Lung (tissue), 11 donors: ENCODE measurements at regions not wholly inside any gene's neighbourhood (a gene's known extent, or its start where the extent isn't known, plus 50 kb on each side); places are given as distances from the start of the nearest gene placed in this dataset.

Experiments used
- ATAC-seq: fragments of 200-7000 bp; cut with Tn5 transposase; one replicate; pipeline ENCODE4 v1.9.1; 2020; ENCODE audit warnings: moderate number of reproducible peaks; ENCODE audit not compliant: insufficient read depth, low FRiP score
- DNase-seq, 3 donors: peaks; one replicate each; pipeline ENCODE4 v3.0.0-alpha.2; 2013 to 2017
- H3K27ac ChIP-seq, 2 donors: one replicate each; pipeline ENCODE4 v1.5.1; 2013; ENCODE audit warnings: mild to moderate bottlenecking in 2 of 2, moderate library complexity in 2 of 2, control low read depth in 1 of 2, inconsistent platforms in 1 of 2, low read depth in 1 of 2, low read length in 1 of 2
- H3K27me3 ChIP-seq, 3 donors: one replicate each; pipeline ENCODE4 v1.5.1; 2013; ENCODE audit warnings: low read length in 2 of 3; ENCODE audit not compliant: control insufficient read depth in 3 of 3, insufficient read depth in 3 of 3
- H3K36me3 ChIP-seq, 4 donors: one replicate each; pipeline ENCODE4 v1.5.1; 2013; ENCODE audit warnings: low read length in 4 of 4, mild to moderate bottlenecking in 1 of 4, moderate library complexity in 1 of 4; ENCODE audit not compliant: control insufficient read depth in 4 of 4, insufficient read depth in 4 of 4
- H3K4me1 ChIP-seq, 5 donors: one replicate each; pipeline ENCODE4 v1.5.1; 2013; ENCODE audit warnings: low read length in 5 of 5, mild to moderate bottlenecking in 2 of 5, moderate library complexity in 1 of 5; ENCODE audit not compliant: control insufficient read depth in 5 of 5, insufficient read depth in 5 of 5
- H3K4me3 ChIP-seq: one replicate; pipeline ENCODE4 v1.5.1; 2013; ENCODE audit warnings: mild to moderate bottlenecking, control low read depth, moderate library complexity
- H3K9ac ChIP-seq, 2 donors: one replicate each; pipeline ENCODE4 v1.5.1; 2013; ENCODE audit warnings: low read length in 2 of 2, control low read depth in 1 of 2; ENCODE audit not compliant: insufficient read depth in 1 of 2
- H3K9me3 ChIP-seq, 4 donors: one replicate each; pipeline ENCODE4 v1.5.1; 2013; ENCODE audit warnings: low read length in 3 of 4, mild to moderate bottlenecking in 1 of 4, moderate library complexity in 1 of 4; ENCODE audit not compliant: control insufficient read depth in 4 of 4, insufficient read depth in 3 of 4
- CTCF ChIP-seq: IDR thresholded peaks from 2 replicates; pipeline ENCODE4 v1.5.1; 2012; ENCODE audit warnings: mild to moderate bottlenecking; ENCODE audit errors: control extremely low read depth, extremely low read depth
- WGBS, 2 donors: extraction: QIAGEN DNeasy Blood & Tissue Kit; methylation state at CpG; one replicate each; pipeline ENCODE4 v1.1.7; 2013; 5-methylcytosine and 5-hydroxymethylcytosine counted together
- donor health status: control.
- donor health status: control.
- donor health status: Bipolar disorder and iron deficiency.
- donor health status: healthy.
- donor health status: DM: yes; HTN: yes; CAD: no.

GRCh38 chr4:23360718-23361117 lies 529.1 kb downstream of the PPARGC1A start:
- H3K4me3 ChIP-seq = no peak overlapping the region
- no peak for TF ChIP-seq CTCF
- peaks cover 0 to 5% (median 3%) of the 10 kb centered on the region in 5 donors for H3K4me1 ChIP-seq
- H3K9me3 ChIP-seq = peaks cover 0 to 2% (median 0%) of the 10 kb centered on the region in 4 donors
- H3K9ac ChIP-seq = no peak overlapping the region
- DNase-seq (no peak), ATAC-seq (no peak)
- H3K36me3 ChIP-seq = no peaks in the 10 kb centered on the region
- no peak overlapping the region for H3K27ac ChIP-seq
- WGBS, 2 donors = 73 to 77% methylated on average over 1 of the region's 1 CpG
- H3K27me3 ChIP-seq = no peaks in the 10 kb centered on the region

- no peak overlapping the region for H3K4me3 ChIP-seq
- TF ChIP-seq CTCF = no peak
- 72 to 90% methylated on average over 2 of the region's 2 CpGs for WGBS, 2 donors
Observed at GRCh38 chr4:23355258-23355657, 534.6 kb downstream of the PPARGC1A start.

GRCh38 chr4:23353200-23353599 lies 536.6 kb downstream of the PPARGC1A start:
- ATAC-seq = no peak
- no peak overlapping the region for H3K27ac ChIP-seq
- no peaks in the 10 kb centered on the region for H3K4me1 ChIP-seq
- H3K9ac ChIP-seq = no peak overlapping the region
- no peak overlapping the region for H3K4me3 ChIP-seq
- no peak for DNase-seq
- no peaks in the 10 kb centered on the region for H3K36me3 ChIP-seq
- no peaks in the 10 kb centered on the region for H3K9me3 ChIP-seq
- TF ChIP-seq CTCF = no peak
- WGBS, 2 donors = 81 to 94% methylated on average over 1 of the region's 1 CpG
- H3K27me3 ChIP-seq = no peaks in the 10 kb centered on the region

More at GRCh38 chr4:23355258-23355657, 534.6 kb downstream of the PPARGC1A start:
- no peak overlapping the region for H3K9ac ChIP-seq
- H3K27me3 ChIP-seq = no peaks in the 10 kb centered on the region
- H3K36me3 ChIP-seq = no peaks in the 10 kb centered on the region
- H3K4me1 ChIP-seq = no peaks in the 10 kb centered on the region
- no peak for DNase-seq
- H3K9me3 ChIP-seq = no peaks in the 10 kb centered on the region
- no peak for ATAC-seq
- H3K27ac ChIP-seq = no peak overlapping the region

- Histone ChIP-seq H3K9me3 (no peaks in the 10 kb centered on the region), H3K4me3 (no peak overlapping the region), H3K36me3 (no peaks in the 10 kb centered on the region), H3K27ac (no peak overlapping the region), H3K4me1 (no peaks in the 10 kb centered on the region), H3K27me3 (no peaks in the 10 kb centered on the region), H3K9ac (no peak overlapping the region)
- DNase-seq (no peak), ATAC-seq (no peak)
- TF ChIP-seq CTCF = no peak
- 66 to 75% methylated on average over 2 of the region's 2 CpGs for WGBS, 2 donors
Observed at GRCh38 chr4:23348789-23349498, 540.9 kb downstream of the PPARGC1A start.
